KBM-7 (cell line): ENCODE measurements at regions not wholly inside any gene's neighbourhood (a gene's known extent, or its start where the extent isn't known, plus 50 kb on each side); places are given as distances from the start of the nearest gene placed in this dataset.

Source experiments
- DNase-seq: peaks from one replicate; pipeline ENCODE4 v3.0.0-alpha.2; 2015
- in situ Hi-C: fragments of 300-500 bp; cut with MboI; formaldehyde crosslinking; loops from 2 replicates; pipeline ENCODE4 v1.14.3; 2020; ENCODE audit warnings: low sequenced_read_pairs, low pct_unique_long_range_greater_than_20kb, mixed read lengths

GRCh38 chr18:60157810-60158209 is 214.8 kb downstream of the MC4R start:
- in situ Hi-C loops, result no loop called here
- no peak for DNase-seq

- in situ Hi-C loops, result no loop called here
- DNase-seq, result no peak
Measured at GRCh38 chr18:60153376-60153775, 219.2 kb downstream of the MC4R start.

- in situ Hi-C loops, result no loop called here
- DNase-seq, result no peak
Measured at GRCh38 chr18:60149316-60149715, 223.3 kb downstream of the MC4R start.

GRCh38 chr18:60147323-60147722 is 225.3 kb downstream of the MC4R start:
- DNase-seq, result peak; percentile 3
- in situ Hi-C loops, result no loop called here

GRCh38 chr18:60146220-60146960 is 226.2 kb downstream of the MC4R start:
- no peak for DNase-seq
- in situ Hi-C loops, result no loop called here

GRCh38 chr18:60145776-60146175 is 226.8 kb downstream of the MC4R start:
- DNase-seq, result no peak
- in situ Hi-C loops, result no loop called here

GRCh38 chr18:60134806-60135205 is 235.0 kb downstream of the PMAIP1 start:
- in situ Hi-C loops, result no loop called here
- no peak for DNase-seq

- no peak for DNase-seq
- in situ Hi-C loops, result no loop called here
Measured at GRCh38 chr18:60130284-60130683, 230.5 kb downstream of the PMAIP1 start.

- in situ Hi-C loops, result no loop called here
- no peak for DNase-seq
Measured at GRCh38 chr18:60123031-60123430, 223.2 kb downstream of the PMAIP1 start.

GRCh38 chr18:60122339-60122738 is 222.5 kb downstream of the PMAIP1 start:
- in situ Hi-C loops, result no loop called here
- no peak for DNase-seq

- in situ Hi-C loops, result no loop called here
- no peak for DNase-seq
Measured at GRCh38 chr18:60120231-60120750, 220.5 kb downstream of the PMAIP1 start.

- in situ Hi-C loops, result no loop called here
- DNase-seq, result no peak
Measured at GRCh38 chr18:60117321-60117720, 217.5 kb downstream of the PMAIP1 start.

GRCh38 chr18:60113396-60113795 is 213.6 kb downstream of the PMAIP1 start:
- in situ Hi-C loops, result no loop called here
- no peak for DNase-seq

GRCh38 chr18:60112369-60112768 is 212.6 kb downstream of the PMAIP1 start:
- no peak for DNase-seq
- in situ Hi-C loops, result no loop called here

GRCh38 chr18:60111525-60111924 is 211.7 kb downstream of the PMAIP1 start:
- in situ Hi-C loops, result no loop called here
- DNase-seq, result no peak

GRCh38 chr18:60110836-60111235 is 211.0 kb downstream of the PMAIP1 start:
- in situ Hi-C loops, result no loop called here
- DNase-seq, result no peak

GRCh38 chr18:60100778-60101177 is 201.0 kb downstream of the PMAIP1 start:
- DNase-seq, result no peak

GRCh38 chr18:60099709-60100108 is 199.9 kb downstream of the PMAIP1 start:
- no peak for DNase-seq
- in situ Hi-C loops, result no loop called here

More at GRCh38 chr18:60100778-60101177, 201.0 kb downstream of the PMAIP1 start:
- in situ Hi-C loops, result no loop called here

- in situ Hi-C loops, result no loop called here
- DNase-seq, result no peak
Measured at GRCh38 chr18:60096428-60096827, 196.6 kb downstream of the PMAIP1 start.

- no peak for DNase-seq
- in situ Hi-C loops, result no loop called here
Measured at GRCh38 chr18:60092073-60092472, 192.3 kb downstream of the PMAIP1 start.

- in situ Hi-C loops, result no loop called here
- DNase-seq, result peak; percentile 21
Measured at GRCh38 chr18:60090170-60090569, 190.4 kb downstream of the PMAIP1 start.
